Gastrocnemius medialis (tissue), 4 donors: ENCODE measurements at regions not wholly inside any gene's neighbourhood (a gene's known extent, or its start where the extent isn't known, plus 50 kb on each side); places are given as distances from the start of the nearest gene placed in this dataset.

Source experiments
- CTCF ChIP-seq, 5 experiments: fragments of 450-650 bp in 3 of 5; fragments of 200-600 bp in 2 of 5; sonication (generic) in 2 of 5; IDR thresholded peaks in 4 of 5; conservative IDR thresholded peaks in 1 of 5; 1 replicate in 4 of 5; 2 replicates in 1 of 5; pipeline ENCODE4 v1.5.1; 2016 to 2019; ENCODE audit warnings: antibody characterized with exemption in 5 of 5, mild to moderate bottlenecking in 3 of 5, moderate library complexity in 3 of 5
- POLR2A ChIP-seq, 2 donors: fragments of 450-650 bp; IDR thresholded peaks; one replicate each; pipeline ENCODE4 v1.6.1; 2017; ENCODE audit warnings: antibody characterized with exemption in 2 of 2, mild to moderate bottlenecking in 2 of 2, moderate library complexity in 2 of 2

- TF ChIP-seq CTCF (IDR thresholded peaks at IDR 0.05 in 4 of 5, conservative IDR thresholded peaks at IDR 0.05 in 1 of 5) (no peak), POLR2A (IDR thresholded peaks at IDR 0.05) (no peak)
These were observed 173.6 kb downstream of the HHIP start for GRCh38 chr4:144819591-144819990.
